ENCODE measurements at regions not wholly inside any gene's neighbourhood (a gene's known extent, or its start where the extent isn't known, plus 50 kb on each side); places are given as distances from the start of the nearest gene placed in this dataset.
A peak's percentile ranks its signal among the peaks of the same experiment; 100 is the strongest.
"Not testable (repeated sequence)": the region's sequence is repeated elsewhere in the genome, so short reads cannot be mapped to it uniquely, and the experiment has no call there.

DNA sequence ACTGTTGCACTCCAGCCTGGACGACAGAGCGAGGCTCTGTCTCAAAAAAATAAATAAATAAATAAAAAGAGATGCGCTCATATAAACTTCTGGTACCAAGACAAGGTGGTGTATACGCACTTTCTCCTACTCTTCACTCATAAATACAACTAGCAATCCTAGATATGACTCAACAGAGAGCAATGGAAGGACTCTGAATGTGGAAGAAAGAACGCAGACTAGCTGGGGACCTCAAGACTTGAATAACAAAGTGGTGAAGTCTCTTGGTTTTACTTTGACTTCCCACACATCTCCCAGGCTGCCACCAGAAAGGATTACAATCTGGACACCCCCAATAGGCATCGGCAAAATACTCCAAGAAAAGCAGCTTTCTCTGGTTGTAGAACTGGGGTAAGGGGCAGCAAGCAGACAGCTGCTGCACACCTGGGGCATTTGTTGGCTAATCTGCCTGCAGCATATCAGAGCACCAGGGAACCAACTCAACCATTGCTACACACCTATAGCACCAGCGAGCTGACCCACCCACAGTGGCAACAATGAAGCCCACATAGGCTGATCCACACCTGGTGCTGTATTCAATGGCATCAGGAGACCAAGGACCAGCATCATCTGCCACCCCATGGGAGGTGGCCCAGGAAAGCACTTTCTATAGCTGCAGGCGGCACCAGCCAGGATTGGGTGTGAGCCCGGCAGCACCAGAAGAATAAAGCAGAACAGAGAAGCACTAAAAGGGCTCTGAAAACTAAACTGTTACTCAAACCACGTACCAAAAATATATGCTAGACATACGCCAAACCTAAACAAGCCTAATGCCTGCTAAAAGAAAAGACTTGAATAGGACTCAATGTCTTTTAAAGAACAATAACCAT lies 1231.7 kb upstream of the TMEM132C start:
- no peak overlapping the region for H3K4me3 Mint-ChIP-seq
- H3K4me1 Mint-ChIP-seq, result no peaks in the 10 kb centered on the region
- H3K9me3 Mint-ChIP-seq, result peaks cover 0 to under 1% of the 10 kb centered on the region in 2 donors
- no peaks in the 10 kb centered on the region for H3K27me3 Mint-ChIP-seq
- DNase-seq (no peak), ATAC-seq (no peak)
- no peak overlapping the region for H3K27ac Mint-ChIP-seq

DNA sequence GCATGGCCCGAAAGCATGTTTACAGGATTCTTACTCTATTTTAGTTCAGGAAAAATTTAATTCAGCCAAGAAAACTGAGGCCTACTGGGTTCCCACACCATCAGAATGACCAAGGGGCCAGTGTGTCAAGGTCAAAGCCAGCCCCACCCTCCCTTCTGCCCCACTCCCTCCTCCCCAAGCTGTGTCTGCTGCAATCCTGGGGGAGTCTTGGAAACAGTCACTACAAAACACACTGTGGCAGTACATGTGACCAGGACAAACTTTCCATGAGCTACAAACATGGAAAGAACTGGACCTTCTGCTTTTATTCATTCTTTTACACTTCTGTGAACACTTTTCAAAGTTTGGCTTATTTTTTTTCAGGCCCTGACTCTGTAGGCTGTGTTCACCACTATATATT lies 1228.8 kb upstream of the TMEM132C start:
- DNase-seq (no peak), ATAC-seq (no peak)
- Mint-ChIP-seq H3K9me3 (peaks cover 0 to 6% of the 10 kb centered on the region in 2 donors), H3K4me1 (no peaks in the 10 kb centered on the region), H3K4me3 (no peak overlapping the region), H3K27me3 (peaks cover 4% of the 10 kb centered on the region), H3K27ac (no peak overlapping the region)

DNA sequence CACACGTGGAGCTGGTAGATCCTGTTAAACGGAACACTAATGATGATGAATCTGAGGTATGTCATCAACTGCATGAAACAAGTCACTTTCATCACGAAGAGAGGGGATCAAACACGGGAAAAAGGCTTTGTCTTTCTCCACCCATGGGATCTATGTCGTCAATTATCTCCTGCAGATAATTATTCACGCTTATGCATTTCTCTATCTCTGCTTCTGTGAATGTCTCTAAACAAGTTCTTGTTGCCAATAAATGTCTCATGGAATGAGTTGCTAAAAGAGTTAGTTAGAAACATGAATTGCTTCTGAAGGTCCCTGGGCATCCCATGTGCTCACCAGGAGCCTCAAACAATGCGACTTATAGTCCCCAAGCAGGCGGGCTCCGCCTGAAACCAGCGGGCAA lies 1228.2 kb upstream of the TMEM132C start:
- ATAC-seq (no peak), DNase-seq (no peak)
- H3K4me1 Mint-ChIP-seq, result no peaks in the 10 kb centered on the region
- peaks cover 6% of the 10 kb centered on the region for H3K27me3 Mint-ChIP-seq
- no peak overlapping the region for H3K4me3 Mint-ChIP-seq
- peaks cover 0 to 6% of the 10 kb centered on the region in 2 donors for H3K9me3 Mint-ChIP-seq
- no peak overlapping the region for H3K27ac Mint-ChIP-seq

DNA sequence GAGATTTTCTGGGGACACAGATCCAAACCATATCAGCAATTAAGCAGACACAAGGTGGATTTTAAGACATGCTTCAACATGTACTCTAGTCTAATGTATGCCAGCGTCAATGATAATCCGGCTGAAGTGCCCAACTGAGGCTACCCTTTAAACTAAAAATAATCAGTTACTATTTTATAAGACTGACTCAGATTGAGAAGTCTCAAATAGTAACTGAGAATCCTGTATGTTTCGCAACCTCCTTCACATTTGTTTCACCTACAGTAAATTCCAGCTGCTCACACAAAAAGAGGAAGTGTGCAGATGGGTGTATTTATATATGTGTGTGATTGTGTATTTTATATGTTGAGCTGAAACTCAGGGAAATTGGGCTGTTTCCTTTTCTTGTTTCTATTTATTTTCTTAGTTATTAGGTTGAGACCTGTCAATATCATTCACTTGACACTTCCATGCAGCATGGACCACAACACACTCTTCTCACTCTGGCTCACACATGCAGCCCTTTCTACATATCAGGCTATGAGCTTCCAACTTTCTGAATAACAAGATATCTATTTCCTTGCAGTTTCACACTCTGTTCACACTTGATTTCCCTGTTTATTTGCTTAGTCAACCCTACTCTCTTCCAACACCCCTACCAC lies 1224.9 kb upstream of the TMEM132C start:
- H3K27me3 Mint-ChIP-seq, result peaks cover 6% of the 10 kb centered on the region
- no peaks in the 10 kb centered on the region for H3K4me1 Mint-ChIP-seq
- ATAC-seq (no peak), DNase-seq (no peak)
- H3K4me3 Mint-ChIP-seq, result no peak overlapping the region
- no peak overlapping the region for H3K27ac Mint-ChIP-seq
- H3K9me3 Mint-ChIP-seq, result peaks cover 0 to 6% of the 10 kb centered on the region in 2 donors

DNA sequence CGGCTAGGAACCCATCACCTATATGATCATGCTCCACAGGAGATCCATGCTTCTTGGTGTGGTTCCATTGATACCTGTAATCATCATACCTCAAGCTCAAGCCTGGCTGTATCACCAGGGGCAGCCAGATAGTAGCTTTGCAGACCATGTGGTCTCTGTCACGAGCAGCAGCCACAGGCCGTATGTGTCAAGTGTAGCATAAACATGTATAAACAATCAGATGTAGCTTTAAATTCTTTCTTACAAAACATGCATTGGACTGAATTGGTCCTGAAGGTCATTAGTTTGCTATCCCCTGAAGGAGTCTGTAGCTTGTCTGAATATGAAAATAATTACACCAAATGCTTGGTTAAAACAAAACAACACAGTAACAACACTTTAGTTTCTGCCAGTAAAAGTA lies 1223.2 kb upstream of the TMEM132C start:
- no peaks in the 10 kb centered on the region for H3K4me1 Mint-ChIP-seq
- no peak overlapping the region for H3K27ac Mint-ChIP-seq
- H3K27me3 Mint-ChIP-seq, result peaks cover 6% of the 10 kb centered on the region
- DNase-seq (no peak), ATAC-seq (no peak)
- H3K9me3 Mint-ChIP-seq, result peaks cover 0 to 10% of the 10 kb centered on the region in 2 donors
- no peak overlapping the region for H3K4me3 Mint-ChIP-seq

DNA sequence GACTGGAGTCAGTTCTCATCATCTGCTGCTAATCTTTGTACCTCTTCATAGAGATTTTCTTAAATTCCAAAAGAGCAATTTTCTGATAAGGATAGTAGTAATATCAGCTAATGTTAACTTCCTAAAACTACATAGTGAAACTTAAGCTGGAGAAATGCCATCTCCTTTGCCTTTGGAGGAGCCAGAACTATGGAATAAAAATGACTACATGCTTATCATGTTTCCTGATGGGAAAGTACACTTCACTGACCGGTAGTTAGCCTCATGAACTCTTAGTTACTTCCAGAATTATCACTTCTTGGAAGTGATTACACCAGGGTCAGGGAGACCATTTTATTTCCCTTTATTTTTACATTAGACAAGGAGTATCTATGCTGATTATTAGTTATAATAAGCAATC lies 1222.1 kb upstream of the TMEM132C start:
- peaks cover 0 to 10% of the 10 kb centered on the region in 2 donors for H3K9me3 Mint-ChIP-seq
- H3K4me1 Mint-ChIP-seq, result no peaks in the 10 kb centered on the region
- no peak overlapping the region for H3K27ac Mint-ChIP-seq
- no peak overlapping the region for H3K4me3 Mint-ChIP-seq
- ATAC-seq, result no peak
- peaks cover 6% of the 10 kb centered on the region for H3K27me3 Mint-ChIP-seq
- DNase-seq, result no peak

DNA sequence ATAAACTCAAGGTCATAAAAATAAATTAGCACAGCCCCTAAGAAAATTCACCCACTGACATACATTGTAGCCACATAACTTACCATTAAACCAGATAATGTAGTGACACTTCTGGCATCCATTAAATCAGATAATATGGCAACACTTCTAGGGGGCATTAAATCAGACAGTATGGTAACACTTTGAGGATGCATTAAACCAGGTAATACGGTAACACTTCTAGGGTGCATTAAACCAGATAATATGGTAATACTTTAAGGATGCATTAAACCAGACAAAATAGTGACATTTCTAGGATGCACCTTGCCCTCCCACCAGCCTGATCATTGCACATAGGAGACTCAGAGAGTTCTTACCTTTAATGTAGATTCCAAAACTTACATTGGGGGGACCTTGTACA lies 1220.5 kb upstream of the TMEM132C start:
- ATAC-seq, result no peak
- DNase-seq, result no peak
- Mint-ChIP-seq H3K9me3 (peaks cover 0 to 4% of the 10 kb centered on the region in 2 donors), H3K27ac (no peak overlapping the region), H3K4me3 (no peak overlapping the region), H3K27me3 (peaks cover 6% of the 10 kb centered on the region), H3K4me1 (no peaks in the 10 kb centered on the region)

DNA sequence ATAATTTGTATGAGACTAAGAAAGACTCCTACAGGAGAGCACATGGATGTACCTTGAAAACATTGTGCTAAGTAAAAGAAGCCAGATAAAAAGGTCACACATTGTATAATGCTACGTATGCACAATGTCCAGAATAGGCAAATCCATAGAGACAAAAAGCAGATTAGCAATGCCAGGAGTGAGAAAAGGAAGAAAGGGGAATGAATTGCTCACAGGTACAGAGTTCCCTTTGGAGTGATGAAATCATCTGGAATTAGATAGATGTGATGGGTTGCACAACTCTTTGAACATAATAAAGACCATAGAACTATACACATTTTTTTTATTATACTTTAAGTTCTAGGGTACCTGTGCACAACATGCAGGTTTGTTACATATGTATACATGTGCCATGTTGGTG lies 1218.9 kb upstream of the TMEM132C start:
- peaks cover 0 to 4% of the 10 kb centered on the region in 2 donors for H3K9me3 Mint-ChIP-seq
- no peak for ATAC-seq
- no peak overlapping the region for H3K4me3 Mint-ChIP-seq
- H3K27ac Mint-ChIP-seq, result no peak overlapping the region
- DNase-seq, result no peak
- peaks cover 3% of the 10 kb centered on the region for H3K27me3 Mint-ChIP-seq
- H3K4me1 Mint-ChIP-seq, result no peaks in the 10 kb centered on the region

DNA sequence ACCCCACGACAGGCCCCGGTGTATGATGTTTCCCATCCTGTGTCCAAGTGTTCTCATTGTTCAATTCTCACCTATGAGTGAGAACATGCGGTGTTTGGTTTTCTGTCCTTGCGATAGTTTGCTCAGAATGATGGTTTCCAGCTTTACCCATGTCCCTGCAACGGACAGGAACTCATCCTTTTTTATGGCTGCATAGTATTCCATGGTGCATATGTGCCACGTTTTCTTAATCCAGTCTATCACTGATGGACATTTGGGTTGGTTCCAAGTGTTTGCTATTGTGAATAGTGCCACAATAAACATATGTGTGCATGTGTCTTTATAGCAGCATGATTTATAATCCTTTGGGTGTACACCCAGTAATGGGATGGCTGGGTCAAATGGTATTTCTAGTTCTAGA lies 1218.4 kb upstream of the TMEM132C start:
- not testable (repeated sequence) for H3K27ac Mint-ChIP-seq, H3K4me3 Mint-ChIP-seq, H3K27me3 Mint-ChIP-seq, ATAC-seq, DNase-seq, H3K9me3 Mint-ChIP-seq, H3K4me1 Mint-ChIP-seq

DNA sequence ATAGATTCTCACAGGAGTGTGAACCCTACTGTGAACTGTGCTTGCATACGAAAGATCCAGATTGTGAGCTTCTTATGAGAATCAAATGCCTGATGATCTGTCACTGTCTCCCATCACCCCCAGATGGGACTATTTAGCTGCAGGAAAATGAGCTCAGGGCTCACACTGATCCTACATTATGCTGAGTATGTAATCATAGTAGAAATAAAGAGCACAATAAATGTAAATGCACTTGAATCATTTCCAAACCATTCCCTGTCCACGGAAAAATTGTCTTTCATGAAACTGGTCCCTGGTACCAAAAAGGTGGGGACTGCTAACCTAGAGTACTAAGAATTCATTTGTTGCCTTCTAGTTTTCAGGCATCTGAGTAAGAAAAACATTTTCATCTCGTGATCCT lies 1215.8 kb upstream of the TMEM132C start:
- Mint-ChIP-seq H3K9me3 (peaks cover 0 to 4% of the 10 kb centered on the region in 2 donors), H3K27ac (no peak overlapping the region), H3K4me3 (no peak overlapping the region), H3K27me3 (no peaks in the 10 kb centered on the region), H3K4me1 (no peaks in the 10 kb centered on the region)
- no peak for ATAC-seq
- no peak for DNase-seq

DNA sequence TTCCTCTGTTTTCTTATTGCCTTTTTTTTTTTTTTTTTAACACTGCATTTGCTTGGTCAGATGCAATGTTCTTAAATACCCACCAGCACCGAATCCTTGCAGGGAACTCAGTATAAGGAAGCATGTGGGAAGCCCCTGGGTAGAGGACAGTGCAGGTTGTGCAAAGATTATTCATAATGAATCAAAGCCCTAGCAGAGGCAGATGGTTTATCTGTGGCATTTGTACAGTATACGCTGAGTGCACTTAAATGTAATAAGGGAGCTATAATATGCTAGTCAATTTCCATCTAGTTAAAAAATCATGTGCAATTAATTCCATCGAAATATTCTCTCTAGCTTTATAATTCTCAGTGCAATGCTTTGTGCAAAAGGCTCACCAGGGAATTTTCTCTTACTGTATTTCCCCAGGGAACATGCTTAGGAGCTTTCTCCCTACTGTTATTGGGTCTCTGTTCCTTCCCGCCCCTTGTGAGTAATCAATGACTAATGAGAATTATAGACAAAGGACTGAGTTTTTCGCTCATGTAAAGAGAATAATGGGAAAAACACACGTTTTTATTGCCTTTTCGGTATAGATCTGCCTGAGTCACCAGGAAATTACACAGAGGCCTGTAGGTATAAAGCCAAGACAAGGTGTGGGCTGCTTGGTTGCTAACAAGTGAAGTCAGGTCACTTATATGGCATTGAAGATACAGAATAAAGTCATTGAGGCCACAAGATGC lies 1214.3 kb upstream of the TMEM132C start:
- DNase-seq, result no peak
- H3K4me1 Mint-ChIP-seq, result no peaks in the 10 kb centered on the region
- no peak overlapping the region for H3K4me3 Mint-ChIP-seq
- ATAC-seq, result no peak
- peaks cover 0 to 4% of the 10 kb centered on the region in 2 donors for H3K9me3 Mint-ChIP-seq
- no peak overlapping the region for H3K27ac Mint-ChIP-seq
- H3K27me3 Mint-ChIP-seq, result no peaks in the 10 kb centered on the region

DNA sequence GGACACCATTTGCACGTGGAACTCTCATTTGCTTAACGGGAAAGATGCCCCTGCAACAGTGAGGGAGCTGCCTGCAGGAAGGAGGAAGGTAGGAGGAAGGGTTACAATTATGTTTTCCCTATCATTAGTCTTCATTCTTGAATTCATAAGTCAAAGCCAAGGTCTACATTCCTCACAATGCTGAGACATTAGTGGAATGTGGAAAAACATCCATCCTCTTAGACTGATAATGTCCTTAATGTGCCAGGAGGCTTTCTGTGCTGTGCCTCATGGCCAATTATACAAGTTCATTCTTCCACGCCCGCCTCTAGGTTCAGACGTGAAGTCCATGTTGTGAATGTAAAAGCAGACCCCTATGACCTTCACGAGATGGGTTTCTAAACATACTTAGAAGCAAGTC lies 1212.4 kb upstream of the TMEM132C start:
- H3K27ac Mint-ChIP-seq, result no peak overlapping the region
- no peak overlapping the region for H3K4me3 Mint-ChIP-seq
- H3K27me3 Mint-ChIP-seq, result no peaks in the 10 kb centered on the region
- DNase-seq (no peak), ATAC-seq (no peak)
- H3K9me3 Mint-ChIP-seq, result no peaks in the 10 kb centered on the region
- H3K4me1 Mint-ChIP-seq, result no peaks in the 10 kb centered on the region

DNA sequence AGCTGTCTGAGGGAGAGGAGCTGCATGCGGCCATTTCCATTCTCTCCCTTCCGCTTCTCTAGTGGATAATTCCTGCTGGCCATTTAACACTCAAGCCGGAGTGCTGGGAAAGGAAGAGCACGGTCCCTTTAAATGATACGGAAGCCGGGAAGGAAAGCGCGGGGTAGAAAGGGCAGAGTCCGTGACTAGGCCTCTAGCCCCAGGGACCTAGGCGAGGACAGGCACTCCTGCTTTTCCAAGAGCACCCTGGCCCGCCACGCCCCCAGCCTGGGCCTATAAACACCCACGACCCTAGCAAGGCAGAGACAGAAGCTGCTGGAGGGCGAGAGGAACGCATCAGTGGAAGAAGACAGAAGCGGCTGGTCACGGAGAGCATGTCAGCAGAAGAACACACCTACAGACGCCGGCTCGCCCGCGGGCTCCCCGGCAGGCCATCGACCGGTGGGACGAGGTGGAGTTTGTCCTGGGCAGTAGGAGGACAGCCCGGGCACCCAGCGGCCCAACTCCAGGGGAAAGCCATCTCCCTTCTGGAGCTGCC lies 1206.6 kb upstream of the TMEM132C start:
- Mint-ChIP-seq H3K27ac (no peak overlapping the region), H3K9me3 (no peaks in the 10 kb centered on the region), H3K27me3 (peaks cover 21% of the 10 kb centered on the region), H3K4me1 (no peaks in the 10 kb centered on the region), H3K4me3 (no peak overlapping the region)
- no peak for ATAC-seq
- DNase-seq, result no peak

DNA sequence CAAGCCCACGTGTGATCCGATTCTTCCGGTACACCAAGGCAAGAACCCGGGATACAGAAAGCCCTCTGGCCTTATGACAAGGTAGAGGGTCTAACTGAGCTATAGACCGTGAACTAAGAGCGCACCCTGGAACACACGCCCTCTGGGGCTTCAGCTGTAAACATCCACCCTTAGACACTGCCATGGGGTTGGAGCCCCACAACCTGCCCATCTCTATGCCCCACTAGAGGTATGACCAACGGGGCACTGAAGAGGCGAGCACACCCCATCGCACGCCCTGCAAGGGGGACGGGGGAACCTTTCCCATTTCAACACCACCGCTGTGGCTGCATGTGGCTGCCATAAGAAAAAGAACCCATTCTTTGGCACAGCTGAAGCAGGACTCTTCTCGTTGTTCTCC lies 1206.0 kb upstream of the TMEM132C start:
- H3K4me3 Mint-ChIP-seq, result no peak overlapping the region
- H3K27ac Mint-ChIP-seq, result peak overlapping the region in 1 of 2 donors; percentile 95
- peaks cover 21% of the 10 kb centered on the region for H3K27me3 Mint-ChIP-seq
- no peaks in the 10 kb centered on the region for H3K9me3 Mint-ChIP-seq
- no peak for DNase-seq
- ATAC-seq, result no peak
- no peaks in the 10 kb centered on the region for H3K4me1 Mint-ChIP-seq

DNA sequence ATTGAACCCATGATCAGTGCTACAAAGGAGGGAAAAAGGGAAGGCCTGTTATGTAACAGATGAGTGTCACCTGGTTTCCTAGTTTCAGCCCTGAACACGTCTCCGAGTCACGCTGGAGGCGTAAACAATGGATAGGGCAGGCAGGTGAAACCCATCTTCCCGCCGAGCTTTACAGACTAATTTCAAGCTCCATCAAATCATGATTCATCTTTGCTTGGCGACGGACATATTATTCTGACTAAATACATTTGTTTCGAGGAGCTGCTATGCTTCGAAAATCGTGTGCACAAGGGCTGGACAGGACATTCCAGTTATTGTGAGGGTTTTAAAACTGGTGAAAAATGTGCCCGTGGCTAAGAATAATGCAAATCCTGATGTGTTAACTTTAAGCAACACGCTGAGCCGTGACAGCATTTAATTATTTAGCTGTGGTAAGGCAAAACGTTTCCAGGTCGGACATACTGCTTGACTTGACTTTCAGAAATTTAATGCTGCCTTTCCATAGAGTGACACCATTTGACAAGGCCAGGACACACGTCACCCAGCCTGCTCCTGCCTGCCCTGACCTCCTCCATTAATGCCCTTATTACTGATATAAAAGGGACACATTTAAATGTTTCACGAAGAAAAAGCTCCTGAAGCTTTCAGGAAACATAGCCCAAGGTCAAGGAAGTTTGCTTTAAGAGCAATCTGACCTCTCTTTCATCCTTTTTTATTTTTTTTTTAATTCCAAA lies 1203.5 kb upstream of the TMEM132C start:
- Mint-ChIP-seq H3K9me3 (no peaks in the 10 kb centered on the region), H3K27ac (no peak overlapping the region), H3K4me1 (no peaks in the 10 kb centered on the region), H3K4me3 (no peak overlapping the region), H3K27me3 (peaks cover 21% of the 10 kb centered on the region)
- no peak for DNase-seq
- no peak for ATAC-seq
